VCaP (cell line): ENCODE measurements at regions not wholly inside any gene's neighbourhood (a gene's known extent, or its start where the extent isn't known, plus 50 kb on each side); places are given as distances from the start of the nearest gene placed in this dataset.

Experiments
- H3K27ac ChIP-seq: fragments of 450-650 bp; 2 replicates; pipeline ENCODE4 v1.5.1; 2017
- CTCF ChIP-seq: fragments of 450-650 bp; conservative IDR thresholded peaks from 2 replicates; pipeline ENCODE4 v1.5.1; 2017; ENCODE audit warnings: mild to moderate bottlenecking, moderate library complexity

- H3K27ac ChIP-seq: no peak overlapping the region
- no peak for TF ChIP-seq CTCF
Observed at GRCh38 chr15:69570997-69571396, 118.4 kb downstream of the RPLP1 start.

GRCh38 chr15:69573278-69573677 is 120.7 kb downstream of the RPLP1 start:
- peak overlapping the region; percentile 69; the same call in 1 of the 2 replicates for H3K27ac ChIP-seq

DNA sequence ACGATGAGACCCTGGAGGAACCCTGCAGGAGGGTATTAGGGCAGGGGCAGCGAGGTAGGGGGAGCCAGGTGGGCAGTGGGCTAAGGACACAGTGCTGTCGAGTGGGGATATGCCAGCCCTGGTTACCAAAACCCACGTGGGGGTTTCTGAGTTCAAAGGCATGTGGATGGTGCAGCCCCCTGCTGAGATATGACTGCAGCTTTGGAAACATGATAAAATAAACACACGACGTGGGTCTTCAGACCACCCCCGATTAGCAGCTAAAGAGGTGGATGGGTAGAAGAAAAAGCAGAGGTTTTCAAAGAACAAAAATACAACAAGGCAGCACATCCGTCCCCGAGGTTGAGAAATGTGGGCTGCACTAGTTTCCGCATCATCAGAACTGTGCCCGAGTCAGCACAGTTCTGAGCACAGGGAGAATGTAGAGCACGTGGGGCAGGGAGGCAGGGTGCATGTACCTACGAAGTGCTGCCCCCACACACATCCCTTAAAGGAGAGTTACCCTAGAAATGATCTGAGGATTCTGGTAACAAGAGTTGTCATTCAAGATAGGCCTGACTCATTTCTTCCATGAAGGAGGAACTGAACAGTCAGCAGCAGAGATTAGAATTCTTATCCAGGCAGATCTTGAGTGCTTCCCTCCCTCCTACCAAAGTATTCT is 121.3 kb downstream of the RPLP1 start:
- peak overlapping the region; percentile 69; the same call in 1 of the 2 replicates for H3K27ac ChIP-seq
- TF ChIP-seq CTCF: no peak

GRCh38 chr15:69574506-69574905 is 121.9 kb downstream of the RPLP1 start:
- no peak for TF ChIP-seq CTCF
- H3K27ac ChIP-seq: peak overlapping the region; percentile 69; the same call in 1 of the 2 replicates

- peak overlapping the region; percentile 69 for H3K27ac ChIP-seq
- TF ChIP-seq CTCF: no peak
Observed at GRCh38 chr15:69575387-69575786, 122.8 kb downstream of the RPLP1 start.

DNA sequence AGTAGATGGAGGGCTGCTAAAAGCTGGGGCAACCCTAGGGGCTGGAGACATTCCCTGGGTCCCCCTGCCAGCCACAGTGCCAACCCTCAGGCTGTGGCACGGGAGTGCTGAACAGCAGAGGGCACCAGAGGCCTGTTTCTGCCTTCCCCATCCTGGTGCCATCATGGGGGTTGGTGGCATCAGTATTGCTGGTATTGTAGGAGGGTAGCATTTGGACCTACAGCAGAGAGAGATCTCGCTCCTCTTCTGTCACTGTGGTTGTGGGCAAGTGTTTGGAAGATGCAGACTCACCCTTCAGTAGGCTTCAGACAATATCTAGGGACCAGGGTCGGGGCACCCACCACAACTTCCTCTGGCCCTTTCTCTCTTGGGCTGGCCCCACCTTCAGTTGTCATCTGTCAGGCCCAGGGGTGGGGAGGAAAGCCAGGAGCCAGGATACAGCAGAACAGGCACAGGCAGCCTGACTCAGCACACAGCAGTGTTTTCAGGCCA is 123.5 kb downstream of the RPLP1 start:
- H3K27ac ChIP-seq: peak overlapping the region; percentile 69

DNA sequence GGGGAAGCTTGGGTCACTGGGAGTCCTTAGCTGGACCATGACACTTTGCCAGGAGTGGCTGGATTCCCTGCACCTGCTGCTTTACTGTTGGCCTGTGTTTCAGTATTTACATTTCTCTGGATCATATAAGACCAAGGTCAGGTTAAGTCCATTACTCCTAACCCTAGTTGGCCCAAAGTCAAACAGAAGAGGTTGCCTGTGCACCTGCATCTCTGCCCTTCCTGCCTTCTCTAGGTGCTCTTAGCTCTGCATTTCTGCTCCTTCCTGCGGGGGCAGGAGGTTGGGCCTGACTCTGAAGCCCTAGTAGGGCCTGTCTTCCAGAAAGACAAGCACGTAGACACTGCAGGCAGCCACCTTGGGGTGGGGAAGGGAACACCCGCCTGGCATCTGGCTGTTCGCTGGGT is 124.3 kb downstream of the RPLP1 start:
- TF ChIP-seq CTCF: no peak; the same call in 1 of the 2 replicates
- peak overlapping the region; percentile 69 for H3K27ac ChIP-seq

More for the DNA sequence above, 123.5 kb downstream of the RPLP1 start:
- TF ChIP-seq CTCF: peak; percentile 96

DNA sequence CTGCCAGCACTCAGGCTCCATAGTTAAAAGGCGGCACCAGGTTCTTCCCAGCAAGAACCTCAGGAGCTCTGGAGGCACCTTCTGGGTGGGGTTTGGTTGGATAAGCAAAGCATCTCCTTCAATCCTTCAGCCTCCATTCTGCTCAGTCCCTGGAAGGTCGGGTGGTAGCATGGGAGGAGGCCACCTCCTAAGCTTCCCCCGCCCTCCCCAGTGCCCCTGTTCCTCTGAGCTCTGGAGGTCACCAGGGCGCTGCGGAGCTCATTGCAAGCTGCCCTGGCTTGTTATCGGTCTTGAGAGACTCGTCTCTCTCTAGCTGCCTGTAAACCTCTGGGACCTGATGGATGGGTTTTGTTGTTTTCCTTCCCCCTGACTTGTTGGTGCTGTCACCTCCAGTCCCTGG is 124.8 kb downstream of the RPLP1 start:
- peak overlapping the region; percentile 69 for H3K27ac ChIP-seq
- TF ChIP-seq CTCF: no peak
